Kidney (tissue), 13 donors: ENCODE measurements at regions not wholly inside any gene's neighbourhood (a gene's known extent, or its start where the extent isn't known, plus 50 kb on each side); places are given as distances from the start of the nearest gene placed in this dataset.
"Not testable (repeated sequence)": the region's sequence is repeated elsewhere in the genome, so short reads cannot be mapped to it uniquely, and the experiment has no call there.

Experiments used
- DNase-seq, 5 donors: peaks; one replicate each; pipeline ENCODE4 v3.0.0-alpha.2; 2013 to 2020
- FAIRE-seq: peaks from 2 replicates; lab custom pipeline; 2012; peaks lifted over from hg19 to GRCh38; lab: Jason Lieb, UNC
- H3K27ac ChIP-seq, 2 donors: one replicate each; pipeline ENCODE4 v1.7.0; 2013; ENCODE audit warnings: low read depth in 2 of 2, low read length in 2 of 2, inconsistent platforms in 1 of 2
- H3K27me3 ChIP-seq: one replicate; pipeline ENCODE4 v1.7.1; 2013; ENCODE audit warnings: low read length, inconsistent platforms; ENCODE audit not compliant: control insufficient read depth, insufficient read depth
- H3K36me3 ChIP-seq, 3 donors: one replicate each; pipeline versions ENCODE4 v1.7.0 to v1.7.1; 2013; ENCODE audit warnings: low read length in 3 of 3, control low read depth in 1 of 3, inconsistent platforms in 1 of 3; ENCODE audit not compliant: insufficient read depth in 3 of 3, control insufficient read depth in 2 of 3
- H3K4me1 ChIP-seq, 3 donors: one replicate each; pipeline versions ENCODE4 v1.7.0 to v1.7.1; 2013; ENCODE audit warnings: low read length in 3 of 3, inconsistent platforms in 1 of 3, low read depth in 1 of 3; ENCODE audit not compliant: control insufficient read depth in 2 of 3, insufficient read depth in 2 of 3
- H3K4me3 ChIP-seq, 3 donors: one replicate each; pipeline versions ENCODE4 v1.7.0 to v1.8.1; 2013; ENCODE audit warnings: low read length in 3 of 3, control low read depth in 1 of 3, inconsistent platforms in 1 of 3
- H3K9ac ChIP-seq, 3 donors: one replicate each; pipeline versions ENCODE4 v1.7.0 to v1.7.1; 2013; ENCODE audit warnings: low read length in 3 of 3, control low read depth in 1 of 3, inconsistent platforms in 1 of 3
- H3K9me3 ChIP-seq, 3 donors: one replicate each; pipeline versions ENCODE4 v1.7.0 to v1.7.1; 2013; ENCODE audit warnings: low read length in 3 of 3, control low read depth in 1 of 3, inconsistent platforms in 1 of 3; ENCODE audit not compliant: control insufficient read depth in 2 of 3, insufficient read depth in 1 of 3
- intact Hi-C: fragments of 100-400 bp; cut with DNase I; formaldehyde crosslinking; loops from one replicate; pipeline ENCODE4 v1.11.1; 2022
- TF ChIP-seq, protein P1 (sequence below): IDR thresholded peaks from 3 replicates; pipeline ENCODE4 v1.5.1; 2012; ENCODE audit warnings: mild to moderate bottlenecking, moderate library complexity, borderline replicate concordance; ENCODE audit not compliant: insufficient read depth; ENCODE audit errors: extremely low read depth
- donor health status: control.
- donor health status: control.
- donor health status: control.
- donor health status: control.
- donor health status: control.
- donor health status: DM: yes; HTN: yes; CAD: no.
- donor health status: Normal renal cell carcinoma (clear cell type).

DNA sequence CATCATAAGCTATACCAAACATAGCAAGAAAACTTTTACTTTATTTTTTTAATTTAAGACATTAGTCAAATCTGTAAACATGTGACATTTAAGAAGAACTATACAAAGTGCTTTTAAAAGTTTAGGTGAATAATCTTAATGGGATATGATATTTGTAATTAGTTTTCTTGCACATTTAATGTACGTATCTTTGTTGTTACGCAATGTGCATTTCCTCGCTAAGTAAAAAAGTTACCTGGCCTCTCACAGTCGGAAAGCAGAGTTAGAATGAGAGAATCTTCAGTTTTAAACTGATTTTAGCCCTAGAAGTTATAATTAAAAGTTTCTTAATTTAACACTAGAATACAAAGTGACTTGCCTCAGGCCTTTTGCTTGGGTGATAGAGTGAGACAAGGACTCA, 589.8 kb downstream of the DMRTA1 start:
- peaks cover 0 to 3% (median 0%) of the 10 kb centered on the region in 3 donors for H3K9me3 ChIP-seq
- H3K27me3 ChIP-seq, result no peaks in the 10 kb centered on the region
- TF ChIP-seq, protein P1, sequence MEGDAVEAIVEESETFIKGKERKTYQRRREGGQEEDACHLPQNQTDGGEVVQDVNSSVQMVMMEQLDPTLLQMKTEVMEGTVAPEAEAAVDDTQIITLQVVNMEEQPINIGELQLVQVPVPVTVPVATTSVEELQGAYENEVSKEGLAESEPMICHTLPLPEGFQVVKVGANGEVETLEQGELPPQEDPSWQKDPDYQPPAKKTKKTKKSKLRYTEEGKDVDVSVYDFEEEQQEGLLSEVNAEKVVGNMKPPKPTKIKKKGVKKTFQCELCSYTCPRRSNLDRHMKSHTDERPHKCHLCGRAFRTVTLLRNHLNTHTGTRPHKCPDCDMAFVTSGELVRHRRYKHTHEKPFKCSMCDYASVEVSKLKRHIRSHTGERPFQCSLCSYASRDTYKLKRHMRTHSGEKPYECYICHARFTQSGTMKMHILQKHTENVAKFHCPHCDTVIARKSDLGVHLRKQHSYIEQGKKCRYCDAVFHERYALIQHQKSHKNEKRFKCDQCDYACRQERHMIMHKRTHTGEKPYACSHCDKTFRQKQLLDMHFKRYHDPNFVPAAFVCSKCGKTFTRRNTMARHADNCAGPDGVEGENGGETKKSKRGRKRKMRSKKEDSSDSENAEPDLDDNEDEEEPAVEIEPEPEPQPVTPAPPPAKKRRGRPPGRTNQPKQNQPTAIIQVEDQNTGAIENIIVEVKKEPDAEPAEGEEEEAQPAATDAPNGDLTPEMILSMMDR, result no peak
- H3K27ac ChIP-seq, result no peak overlapping the region
- H3K36me3 ChIP-seq, result no peaks in the 10 kb centered on the region
- intact Hi-C loops, result no loop called here
- no peaks in the 10 kb centered on the region for H3K4me1 ChIP-seq
- H3K9ac ChIP-seq, result no peak overlapping the region
- DNase-seq (no peak), FAIRE-seq (peak; percentile 57)
- no peak overlapping the region for H3K4me3 ChIP-seq

DNA sequence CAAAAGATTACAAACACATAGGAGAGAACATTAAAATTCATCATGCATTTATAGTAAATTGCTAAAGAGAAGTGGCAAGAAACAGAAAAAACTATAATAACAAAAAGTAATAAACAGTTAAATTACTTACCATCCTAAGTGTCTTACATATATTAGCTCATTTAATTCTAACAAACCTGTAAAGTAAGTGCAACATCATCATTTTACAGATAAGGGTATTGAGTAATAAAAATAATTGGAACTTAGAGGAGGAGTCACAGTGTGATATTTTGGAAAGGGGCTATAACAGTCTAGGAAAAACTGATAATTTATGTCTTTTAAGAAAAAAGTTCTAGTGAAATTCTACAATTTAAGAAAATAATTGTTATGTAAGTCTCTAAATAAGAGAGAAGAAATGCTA, 592.8 kb downstream of the DMRTA1 start:
- TF ChIP-seq, protein P1, result no peak
- no peaks in the 10 kb centered on the region for H3K4me1 ChIP-seq
- intact Hi-C loops, result no loop called here

DNA sequence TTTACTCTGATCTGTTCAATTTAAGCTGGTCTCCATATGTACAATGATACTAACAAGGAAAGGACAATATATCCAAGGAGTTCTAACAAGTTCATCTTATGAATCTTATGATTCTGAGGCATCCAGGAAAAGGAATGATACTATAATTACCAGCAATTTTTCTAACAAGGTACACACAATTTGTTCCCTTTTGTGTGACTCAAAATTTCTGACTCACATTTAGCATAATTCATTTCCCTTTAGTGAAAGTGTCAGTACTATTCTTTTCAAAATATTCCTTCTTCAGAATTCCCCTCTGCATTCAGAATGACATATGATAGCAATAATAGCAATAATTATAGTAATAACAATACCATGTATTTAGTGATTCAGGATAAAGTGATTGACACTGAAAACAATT, 594.8 kb downstream of the DMRTA1 start:
- H3K27ac ChIP-seq, result no peak overlapping the region
- H3K27me3 ChIP-seq, result no peaks in the 10 kb centered on the region
- H3K9ac ChIP-seq, result no peak overlapping the region
- FAIRE-seq (no peak), DNase-seq (no peak)
- H3K36me3 ChIP-seq, result no peaks in the 10 kb centered on the region
- TF ChIP-seq, protein P1, result no peak
- H3K9me3 ChIP-seq, result no peaks in the 10 kb centered on the region
- no peak overlapping the region for H3K4me3 ChIP-seq
- intact Hi-C loops, result no loop called here
- H3K4me1 ChIP-seq, result no peaks in the 10 kb centered on the region

More for the DNA sequence above, 592.8 kb downstream of the DMRTA1 start:
- Histone ChIP-seq H3K36me3 (no peaks in the 10 kb centered on the region), H3K4me3 (no peak overlapping the region), H3K9me3 (no peaks in the 10 kb centered on the region), H3K27ac (no peak overlapping the region), H3K27me3 (no peaks in the 10 kb centered on the region), H3K9ac (no peak overlapping the region)
- DNase-seq (no peak), FAIRE-seq (no peak)

DNA sequence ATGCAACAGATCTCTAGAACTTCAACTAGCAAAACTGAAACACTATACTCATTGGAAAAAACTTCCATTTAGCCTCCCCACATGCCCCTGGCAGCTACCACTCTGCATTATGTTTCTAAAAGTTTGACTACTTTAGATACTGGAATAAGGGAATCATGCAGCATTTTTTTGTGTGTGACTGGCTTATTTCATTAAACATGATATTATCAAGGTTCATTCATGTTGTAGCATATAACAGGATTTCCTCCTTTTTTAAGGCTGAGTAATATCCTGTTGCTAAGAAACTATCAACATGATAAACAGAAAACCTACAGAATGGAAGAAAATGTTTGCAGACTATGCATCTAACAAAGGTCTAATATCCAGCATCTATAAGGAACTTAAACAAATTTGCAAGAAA, 597.9 kb downstream of the DMRTA1 start:
- H3K9me3 ChIP-seq, result no peaks in the 10 kb centered on the region
- TF ChIP-seq, protein P1, result no peak
- H3K9ac ChIP-seq, result no peak overlapping the region
- no peaks in the 10 kb centered on the region for H3K36me3 ChIP-seq
- no peak overlapping the region for H3K4me3 ChIP-seq
- H3K27me3 ChIP-seq, result no peaks in the 10 kb centered on the region
- no peaks in the 10 kb centered on the region for H3K4me1 ChIP-seq
- DNase-seq, result no peak
- intact Hi-C loops, result no loop called here
- no peak overlapping the region for H3K27ac ChIP-seq
- FAIRE-seq, result no peak

DNA sequence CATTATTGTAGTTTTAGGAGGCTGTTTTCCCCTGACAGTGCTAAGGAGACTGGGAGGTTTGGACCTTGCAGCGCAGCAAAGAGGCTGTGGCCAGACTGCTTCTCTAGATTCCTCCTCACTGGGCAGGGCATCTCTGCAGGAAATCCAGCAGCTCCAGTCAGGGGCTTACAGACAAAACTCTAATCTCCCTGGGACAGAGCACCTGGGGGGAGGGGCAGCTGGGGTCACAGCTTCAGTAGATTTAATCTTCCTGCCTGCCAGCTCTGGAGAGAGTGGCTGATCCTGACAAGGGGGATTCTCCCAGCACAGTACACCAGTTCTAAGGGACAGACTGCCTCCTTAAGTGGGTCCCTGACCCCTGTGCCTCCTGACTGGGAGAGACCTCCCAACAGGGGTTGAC, 599.4 kb downstream of the DMRTA1 start:
- intact Hi-C loops, H3K27me3 ChIP-seq, H3K9ac ChIP-seq, H3K27ac ChIP-seq, H3K4me1 ChIP-seq, H3K36me3 ChIP-seq, H3K4me3 ChIP-seq, FAIRE-seq, DNase-seq, H3K9me3 ChIP-seq: not testable (repeated sequence)
